AG20443 (cell line): ENCODE measurements at regions not wholly inside any gene's neighbourhood (a gene's known extent, or its start where the extent isn't known, plus 50 kb on each side); places are given as distances from the start of the nearest gene placed in this dataset.

ENCODE experiments used
- DNase-seq: peaks from one replicate; pipeline ENCODE4 v3.0.0; 2012; ENCODE audit warnings: low spot score, mixed read lengths

DNA sequence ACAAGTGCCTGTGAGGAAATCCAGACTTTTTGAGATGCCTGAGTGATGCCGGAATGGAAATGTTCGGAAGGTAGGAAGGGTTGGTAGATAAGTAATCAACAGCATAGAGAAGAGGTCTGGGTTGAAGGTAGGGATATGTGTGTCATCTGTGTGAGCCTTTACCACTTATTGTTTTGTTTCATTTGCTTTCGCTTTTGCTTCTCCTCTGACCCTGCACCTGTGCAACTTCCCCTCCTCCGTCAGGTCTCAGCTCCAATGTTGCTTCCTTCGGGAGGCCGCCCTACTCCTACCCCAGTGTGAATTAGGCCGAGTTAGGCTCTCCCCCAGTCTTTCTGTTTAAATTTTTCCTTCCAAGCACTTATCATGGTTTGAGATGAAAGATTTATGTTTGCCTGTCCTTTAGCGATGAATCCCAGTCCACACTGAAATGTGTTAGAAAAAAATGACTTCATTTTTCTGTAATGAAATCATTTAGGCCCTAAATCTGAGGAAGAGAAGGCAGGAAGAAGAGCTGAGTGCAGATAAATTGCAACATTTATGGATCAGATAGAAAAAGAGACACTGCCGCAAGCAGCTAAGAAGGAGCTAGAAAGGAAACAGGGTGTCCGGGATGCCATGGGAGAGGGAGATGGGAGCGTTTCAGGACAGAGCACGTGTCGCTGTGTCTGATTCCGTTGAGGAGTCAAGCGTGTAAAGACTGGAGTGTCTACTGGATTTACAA is 139.6 kb upstream of the PELI1 start:
- DNase-seq = peak; percentile 43

DNA sequence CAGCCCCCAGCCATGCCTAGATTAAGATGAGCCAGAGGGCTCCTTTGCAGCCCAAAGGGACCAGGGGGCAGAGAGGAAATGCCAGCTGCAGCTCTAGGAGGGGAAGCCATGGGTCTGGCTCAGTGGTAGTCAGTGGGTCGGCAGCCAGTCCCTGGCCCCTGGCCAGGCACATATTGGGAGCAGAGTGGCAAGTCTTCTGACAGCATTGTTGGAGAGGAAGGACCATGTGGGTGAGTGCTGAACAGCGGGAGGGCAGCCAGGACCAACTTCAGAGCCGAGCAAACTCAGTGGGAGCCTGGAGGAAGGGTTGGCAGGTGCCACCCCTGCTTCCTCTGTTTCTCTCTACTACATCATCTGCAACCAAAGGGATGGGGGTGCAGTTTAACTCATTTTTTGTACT is 140.5 kb upstream of the PELI1 start:
- DNase-seq = no peak

DNA sequence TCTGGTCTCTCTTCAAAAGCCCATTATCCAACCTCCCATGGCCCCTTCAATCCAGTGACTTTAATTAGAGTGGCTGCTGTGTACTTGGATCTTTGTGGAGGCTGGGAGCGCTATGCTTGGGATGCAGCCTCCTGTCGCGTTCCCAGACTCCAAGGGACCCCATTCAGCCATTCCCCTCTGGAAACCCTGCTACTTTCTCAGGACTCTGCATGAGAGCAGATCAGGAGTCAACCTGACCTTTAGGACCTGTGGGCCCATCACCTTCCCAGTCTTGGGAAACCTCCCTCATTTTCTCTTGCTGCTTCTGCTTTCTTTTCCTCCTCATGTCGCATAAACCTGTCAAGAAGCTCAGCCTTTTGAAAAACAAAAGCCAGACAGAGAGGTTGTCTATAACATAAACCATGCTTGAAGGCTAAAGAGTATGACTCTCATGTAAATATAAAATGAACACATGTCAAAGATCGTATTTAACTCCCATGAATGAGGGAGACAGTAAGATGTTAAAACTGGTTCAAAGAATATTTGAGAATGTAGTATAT is 143.1 kb upstream of the PELI1 start:
- no peak for DNase-seq

DNA sequence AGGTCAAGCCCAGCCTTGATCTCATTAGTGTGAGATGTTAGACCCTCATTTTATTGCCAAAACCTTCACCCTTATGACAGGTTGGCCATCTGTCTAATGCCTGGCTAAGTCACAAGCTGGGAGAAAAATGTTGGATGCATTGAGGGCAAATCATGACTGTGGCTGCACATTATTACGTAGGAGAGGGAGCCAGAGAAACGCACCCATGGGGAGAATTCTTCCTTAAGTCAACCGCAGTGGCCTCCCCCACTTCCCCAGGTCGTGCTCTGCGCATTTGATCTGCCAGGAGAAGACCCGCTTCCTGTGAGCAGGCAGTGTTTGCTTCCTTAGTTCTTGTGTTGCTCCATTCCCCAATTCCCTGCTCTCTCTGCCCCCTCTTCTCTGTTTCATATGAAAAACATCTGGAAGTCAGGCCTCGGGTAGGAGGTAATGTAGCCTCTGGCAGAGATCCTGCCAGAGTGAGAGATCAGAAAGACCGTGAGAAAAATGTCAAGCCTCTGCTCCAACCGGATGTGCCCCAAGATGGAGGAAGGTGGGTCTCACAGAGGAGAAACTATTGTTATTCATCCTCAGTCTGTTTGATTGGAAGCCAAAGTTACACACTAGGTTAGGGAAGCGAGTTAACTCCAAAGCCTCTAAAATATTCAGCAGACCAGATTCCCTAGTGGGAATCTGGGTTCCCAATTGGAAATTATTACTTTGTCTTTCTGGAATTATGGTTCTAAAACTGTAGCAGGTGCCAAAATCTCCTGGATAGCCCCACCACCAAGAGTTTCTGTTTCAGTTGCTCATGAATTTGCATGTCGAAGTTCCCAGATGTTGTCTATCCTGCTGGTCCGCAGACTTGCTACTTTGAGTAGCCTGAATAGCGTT is 144.3 kb upstream of the PELI1 start:
- peak; percentile 79 for DNase-seq

DNA sequence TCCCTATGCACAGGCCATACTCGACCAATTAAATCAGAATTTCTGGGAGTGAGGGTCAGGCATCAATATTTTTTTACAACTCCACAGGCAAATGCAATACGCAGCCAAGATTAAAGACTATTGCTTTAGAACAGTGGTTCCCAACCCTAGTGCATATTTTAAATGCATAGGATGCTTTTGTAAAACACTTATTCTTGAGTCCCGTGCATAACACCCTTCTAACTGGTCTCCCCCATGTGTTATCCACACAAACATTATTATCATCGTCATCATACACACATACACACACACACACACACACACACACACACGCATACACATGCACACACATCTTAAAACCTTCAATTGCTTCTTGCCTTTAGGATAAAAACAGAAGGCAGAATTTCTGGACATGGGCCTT is 145.0 kb upstream of the PELI1 start:
- DNase-seq = no peak

DNA sequence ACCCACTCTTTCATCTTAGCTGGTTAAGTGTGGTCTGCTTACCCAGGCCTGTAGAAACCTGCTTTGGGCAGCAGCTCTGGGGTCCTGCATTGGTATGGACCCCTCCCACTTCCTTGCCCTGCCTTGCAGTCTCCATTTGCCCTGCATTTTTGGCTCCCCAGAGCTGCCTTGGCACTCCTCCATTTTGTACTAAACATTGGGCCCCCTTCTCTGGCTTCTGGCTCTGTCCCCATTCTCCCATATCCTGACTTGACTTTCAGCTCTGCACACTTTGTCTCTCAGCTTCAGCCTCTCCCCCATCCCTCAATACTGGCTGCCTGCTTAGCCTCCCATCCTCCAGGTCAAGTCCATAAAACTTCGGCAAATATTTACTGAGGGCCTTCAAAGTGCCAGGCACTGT is 145.5 kb upstream of the PELI1 start:
- DNase-seq = no peak

DNA sequence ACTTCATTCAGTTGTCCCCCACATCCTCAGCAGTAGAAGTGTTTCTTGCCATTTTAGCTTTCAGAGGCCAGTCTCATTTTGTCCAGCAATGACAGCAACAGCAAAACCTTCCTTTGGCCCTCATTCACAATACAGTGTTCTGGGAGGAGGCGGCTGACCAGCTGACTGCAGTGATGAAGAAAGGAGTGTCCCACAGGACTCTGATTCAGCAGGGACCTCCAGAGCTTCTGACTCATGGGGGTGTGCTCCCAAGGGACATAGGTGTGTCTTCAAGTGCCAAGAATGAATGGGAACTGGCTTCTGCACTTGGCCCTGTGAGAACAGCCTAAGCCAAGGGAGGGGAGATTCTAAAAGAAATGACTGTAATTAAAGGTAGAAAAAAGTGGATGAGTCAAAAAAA is 147.0 kb upstream of the PELI1 start:
- DNase-seq = no peak

DNA sequence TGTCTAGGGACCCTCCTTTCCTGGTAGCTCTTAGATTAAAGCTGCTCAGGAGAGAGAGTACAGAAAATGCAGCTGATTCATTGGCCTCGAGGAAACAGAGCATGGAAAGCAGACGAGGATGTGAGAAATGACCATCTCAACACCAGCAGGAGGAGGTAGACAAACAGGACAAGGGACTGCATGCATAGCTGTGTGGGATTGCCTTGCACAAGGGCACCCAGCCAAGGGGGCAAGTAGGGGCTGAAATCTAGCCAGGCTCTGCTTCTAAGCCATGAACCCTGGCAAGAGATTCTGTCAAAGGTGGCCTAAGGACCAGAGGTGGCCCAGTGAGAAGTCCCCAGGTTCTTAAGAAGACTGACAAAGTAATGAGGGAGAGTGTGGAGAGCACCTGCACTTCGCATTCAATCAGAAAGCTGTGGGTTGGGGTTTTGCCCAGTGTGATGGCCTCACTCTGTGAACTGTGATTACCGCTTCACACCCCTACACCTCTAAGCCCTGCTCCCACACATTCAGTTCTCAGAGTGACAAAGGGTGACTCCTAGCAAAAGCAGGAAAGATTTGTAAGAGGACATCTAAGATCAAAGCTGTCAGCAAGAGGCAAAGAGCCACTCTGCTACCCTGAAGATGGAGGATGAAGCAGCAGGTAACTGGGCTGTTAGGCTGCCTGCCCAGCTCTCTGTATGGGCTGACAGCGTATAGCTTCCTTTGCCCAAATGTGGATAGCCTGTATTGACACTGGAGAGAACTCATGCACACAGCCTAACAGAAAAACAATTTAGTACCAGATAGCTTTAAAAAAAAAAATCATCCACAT is 151.3 kb upstream of the PELI1 start:
- DNase-seq = no peak

DNA sequence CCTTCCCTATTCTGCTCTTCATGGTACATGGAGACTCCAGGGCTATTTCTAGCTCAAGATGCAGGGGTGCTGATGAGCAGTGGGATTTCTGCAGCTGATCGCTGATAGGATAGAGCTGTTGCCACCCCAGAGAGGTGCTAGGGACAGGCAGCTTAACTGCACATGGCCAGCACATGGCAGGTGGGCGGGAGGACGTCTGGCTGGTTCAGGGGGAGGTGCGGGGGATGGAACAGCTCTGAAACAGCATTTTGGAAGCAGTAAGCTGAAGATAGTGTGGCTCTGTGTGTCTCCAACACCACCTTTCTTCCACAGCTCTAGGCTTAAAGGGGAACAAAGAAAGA is 151.9 kb upstream of the PELI1 start:
- no peak for DNase-seq

DNA sequence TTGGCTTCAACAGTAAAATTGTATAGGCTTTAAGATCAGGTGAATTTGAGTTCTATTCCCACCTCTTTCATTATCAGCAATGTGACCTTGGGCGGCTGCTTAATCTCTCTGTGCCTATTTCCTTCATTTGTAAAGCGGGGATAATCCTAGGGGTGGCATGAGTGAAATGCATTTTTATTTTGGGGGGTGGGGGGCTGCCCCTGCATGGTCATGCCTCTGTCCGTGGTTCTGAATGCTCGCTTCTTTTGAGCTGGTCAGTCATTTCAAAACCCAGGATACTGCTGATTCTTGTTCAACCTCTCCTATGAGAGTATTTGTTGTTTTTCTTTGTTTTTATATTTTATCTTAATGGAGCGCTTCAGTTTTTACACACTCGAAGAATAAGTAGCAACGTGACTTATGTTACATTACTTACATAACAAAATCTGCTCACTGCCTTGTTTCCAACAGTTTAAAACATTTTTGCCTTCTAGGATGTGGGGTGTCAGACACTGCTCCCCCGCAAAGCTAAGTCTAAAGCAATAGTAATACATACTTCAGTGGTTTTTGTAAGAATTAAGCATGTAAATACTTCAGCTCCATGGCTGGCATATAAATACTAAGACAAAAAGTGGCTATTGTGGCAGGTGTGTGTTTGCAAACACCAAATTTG is 152.6 kb upstream of the PELI1 start:
- no peak for DNase-seq

DNA sequence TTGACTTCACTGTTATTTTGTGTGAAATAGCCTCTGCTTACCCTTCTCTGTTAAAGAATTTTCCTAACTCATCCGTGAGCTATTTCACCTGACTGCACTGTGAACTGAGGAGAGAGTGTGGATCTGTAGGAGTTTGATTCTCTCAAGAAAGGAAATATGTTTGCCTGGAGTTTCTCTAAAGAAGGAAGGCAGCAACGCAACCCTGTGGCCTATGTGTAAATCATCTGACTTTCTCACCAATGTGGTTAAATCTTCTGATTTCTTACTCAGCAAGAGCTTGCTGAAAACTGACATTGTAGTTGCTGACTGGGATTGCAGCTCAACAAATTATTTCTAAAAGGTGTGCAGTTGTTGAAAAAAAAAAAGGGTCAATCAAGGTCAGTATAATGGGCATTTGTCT is 153.9 kb upstream of the PELI1 start:
- no peak for DNase-seq

DNA sequence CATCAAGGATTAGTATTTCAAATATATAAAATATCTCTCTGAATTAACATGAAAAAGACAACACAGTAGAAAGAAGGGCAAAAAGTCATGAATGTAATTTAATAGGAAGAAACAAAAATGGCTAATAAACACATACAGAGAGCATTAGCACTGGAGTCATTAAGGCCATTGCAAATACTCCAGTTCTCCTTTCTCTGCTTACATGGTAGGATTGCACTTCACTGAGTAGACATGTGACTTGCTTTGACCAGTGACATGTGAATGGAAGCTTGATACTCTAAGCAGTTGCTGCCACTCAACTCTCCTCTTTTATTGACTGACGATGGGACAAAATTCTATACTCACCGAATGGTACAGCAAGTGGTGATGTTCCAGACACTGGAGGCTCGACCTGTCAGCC is 153.9 kb upstream of the LGALSL start:
- DNase-seq = no peak

DNA sequence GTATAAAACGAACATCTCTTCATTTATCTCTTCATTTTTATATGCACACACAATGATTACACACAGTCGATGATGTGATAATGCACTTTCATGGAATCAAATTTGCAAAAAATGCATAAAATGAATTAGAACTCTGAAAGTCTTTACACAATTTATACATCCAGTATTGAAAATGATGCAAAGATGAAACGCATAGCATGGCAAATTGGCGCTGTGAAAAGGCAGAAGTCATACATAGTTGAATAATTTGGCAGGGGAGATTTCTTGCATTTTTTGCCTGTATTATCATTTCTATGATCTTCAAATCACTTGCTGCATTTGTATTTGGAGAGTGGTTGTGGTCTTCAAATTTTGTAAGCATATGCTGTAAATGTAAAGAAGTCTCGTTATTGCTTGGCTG is 150.7 kb upstream of the LGALSL start:
- no peak for DNase-seq

DNA sequence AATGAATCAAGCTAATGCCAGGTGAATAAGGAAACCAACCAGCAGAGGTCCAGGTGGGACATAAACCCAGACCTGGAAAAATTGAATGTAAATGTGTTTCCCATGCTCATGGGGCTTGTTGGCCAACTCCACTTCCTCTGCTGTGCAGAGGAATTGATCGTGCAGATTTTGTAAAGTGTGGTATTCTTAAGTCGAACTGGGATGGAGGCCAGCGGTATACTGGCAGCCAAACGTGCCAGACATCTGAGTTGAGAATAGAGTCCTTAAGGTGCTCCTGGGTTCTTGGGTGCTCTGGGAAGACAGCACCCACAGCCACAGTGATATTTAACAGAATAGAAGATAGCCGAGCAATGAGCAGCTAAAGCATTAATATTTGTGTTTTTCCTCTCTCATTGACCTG is 146.5 kb upstream of the LGALSL start:
- DNase-seq = no peak

DNA sequence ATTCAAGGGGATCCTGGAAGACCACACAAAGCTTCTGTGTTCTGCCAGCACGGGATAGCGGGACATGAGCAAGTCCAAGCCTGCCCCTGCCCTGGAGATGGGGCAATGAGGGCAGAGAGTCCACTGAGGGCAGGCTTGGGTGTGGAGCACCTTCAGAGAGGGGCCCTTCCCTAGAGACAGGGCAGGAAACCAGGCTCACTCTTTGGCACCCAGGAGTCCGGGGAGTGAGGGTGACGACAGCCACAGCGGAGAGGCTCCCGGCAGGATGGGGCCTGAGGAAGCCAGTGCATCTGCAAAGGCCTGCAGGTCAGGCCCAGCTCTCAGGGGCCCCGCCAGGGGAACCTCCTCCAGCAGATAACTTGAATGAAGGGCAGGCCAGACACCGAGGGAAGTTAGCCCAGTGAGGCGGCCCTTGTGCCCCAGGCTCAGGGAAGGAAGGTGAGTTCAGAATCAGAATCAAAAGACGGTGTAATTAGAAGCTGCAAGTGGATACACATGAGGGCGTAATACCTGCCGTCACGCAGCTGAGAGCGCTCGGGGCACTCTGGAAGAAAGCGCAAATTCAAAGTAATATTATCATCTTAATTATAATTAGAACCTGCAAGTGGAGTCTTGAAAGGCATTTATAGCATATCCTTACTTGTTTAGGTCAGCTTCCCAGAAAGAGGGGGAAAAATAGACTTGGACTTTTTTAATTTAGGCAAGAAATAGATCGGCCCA is 142.6 kb upstream of the LGALSL start:
- no peak for DNase-seq

DNA sequence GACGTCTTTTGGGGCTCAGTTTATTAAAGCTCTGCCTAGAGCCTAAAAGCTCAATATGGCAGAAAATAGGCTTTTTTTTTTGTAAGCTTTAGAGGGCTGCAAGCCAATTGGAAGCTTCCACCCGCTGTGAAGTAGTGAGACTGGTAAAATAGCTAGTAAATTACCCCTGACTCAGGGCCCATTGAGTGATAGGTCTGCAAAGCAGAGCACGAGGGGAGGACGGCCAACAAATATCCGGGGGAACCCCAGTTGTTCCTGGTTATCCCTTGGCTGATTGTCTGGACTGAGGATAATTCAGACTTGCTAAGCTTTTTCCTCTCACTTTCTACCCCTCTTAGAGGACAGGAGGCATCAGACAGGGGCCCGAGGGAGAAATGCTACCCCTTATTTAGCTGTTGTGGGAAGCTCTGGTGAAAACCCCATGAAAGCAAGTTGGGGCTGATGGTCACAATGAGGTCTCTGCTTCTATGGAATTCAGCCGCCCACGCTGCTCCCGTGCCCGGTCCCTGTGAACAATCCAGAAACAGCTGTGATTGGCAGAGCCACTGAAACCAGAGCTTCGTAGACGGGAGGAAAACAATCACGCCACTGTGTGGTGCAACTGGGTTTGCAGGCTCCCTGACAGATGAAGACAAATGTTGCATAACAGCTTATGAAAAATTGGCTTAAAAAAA is 141.9 kb upstream of the LGALSL start:
- peak; percentile 92 for DNase-seq

DNA sequence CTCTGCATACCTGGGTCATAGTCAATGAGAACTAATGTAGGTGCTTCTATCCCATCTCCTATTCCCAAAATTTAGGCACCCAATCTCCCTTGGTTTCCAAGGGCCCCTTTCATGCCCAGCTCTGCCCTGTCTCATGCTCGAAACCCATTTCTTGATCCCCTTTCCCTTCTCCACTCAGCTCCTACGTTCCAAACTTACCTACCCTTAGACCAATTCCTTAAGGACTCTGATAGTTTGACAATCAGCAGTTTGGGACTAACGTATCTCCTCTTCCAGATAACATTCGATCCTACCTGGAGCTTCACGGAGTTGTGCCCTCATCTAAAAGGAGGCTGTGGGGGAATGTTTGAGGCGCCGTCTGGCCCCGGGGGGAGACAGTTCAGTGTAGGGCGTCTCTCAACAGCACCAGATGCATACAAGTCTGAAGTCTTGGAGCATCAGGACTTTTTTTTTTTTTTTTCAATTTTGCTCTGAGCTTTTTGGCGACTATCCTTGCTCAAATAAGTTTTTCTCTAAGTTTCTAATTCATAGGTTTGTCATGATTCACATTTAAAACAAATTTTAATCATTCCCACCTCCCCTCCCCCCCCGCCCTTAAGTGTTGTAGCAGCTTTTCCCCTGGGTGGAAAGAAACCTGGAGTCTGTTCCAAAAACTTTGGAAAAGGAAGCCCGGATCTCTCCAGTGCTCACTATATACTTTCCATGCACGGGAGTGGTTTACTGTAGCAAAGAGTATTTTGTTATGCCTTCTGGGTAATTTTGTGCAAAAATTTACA is 141.2 kb upstream of the LGALSL start:
- DNase-seq = no peak

DNA sequence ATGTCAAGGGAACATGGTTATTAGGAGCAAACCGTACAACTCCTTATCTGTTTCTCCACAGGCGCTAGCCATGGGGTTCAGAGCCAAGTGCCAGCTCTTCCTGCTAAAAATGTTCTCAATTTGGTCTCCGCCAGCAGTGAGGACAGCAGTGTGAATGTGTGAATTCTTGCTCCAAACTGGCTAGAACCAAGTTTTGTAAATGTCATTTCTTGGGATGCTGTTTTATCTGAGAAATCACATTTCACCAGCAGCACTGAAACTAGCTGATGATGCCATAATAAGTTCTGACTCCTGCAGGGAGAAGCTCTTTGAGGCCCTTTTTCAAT is 140.6 kb upstream of the LGALSL start:
- DNase-seq = no peak

DNA sequence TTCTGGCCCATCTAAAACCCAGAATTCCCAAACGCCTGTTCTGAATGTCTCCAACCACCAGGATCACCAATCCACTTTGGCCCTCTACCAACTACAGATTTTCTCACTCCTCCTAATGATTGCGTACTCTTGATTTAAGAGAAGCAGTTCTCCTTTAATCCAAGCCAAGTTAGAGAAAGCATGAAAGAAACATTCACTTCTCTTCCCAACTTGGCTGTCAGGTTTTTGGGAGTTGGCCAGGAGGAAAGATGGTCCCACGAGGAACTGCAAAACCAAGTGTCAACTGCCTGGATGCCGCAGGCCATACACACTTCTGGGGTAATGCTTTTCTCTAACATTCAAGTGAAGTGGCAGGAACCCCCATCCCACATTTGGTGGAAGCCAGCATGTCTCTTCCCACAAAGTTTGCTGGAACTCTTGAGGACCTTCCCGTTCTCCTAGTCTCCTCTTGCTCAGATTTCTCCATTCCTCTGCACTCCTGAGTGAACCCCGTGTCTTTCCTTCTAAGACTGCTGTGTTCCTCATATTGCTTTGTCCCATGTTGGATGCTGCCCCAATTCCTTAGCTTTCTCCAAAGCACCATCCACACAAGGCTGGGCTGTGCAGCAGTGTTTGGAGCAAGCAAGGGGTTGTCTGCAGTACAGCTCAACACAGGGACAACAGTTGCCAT is 138.5 kb upstream of the LGALSL start:
- DNase-seq = no peak
